Stimulated activated CD4-positive, alpha-beta T cell treated with anti-CD3 and anti-CD28 coated beads, TNF-alpha, amount 100 ng/mL, for 4 hours (primary cell): ENCODE measurements at regions not wholly inside any gene's neighbourhood (a gene's known extent, or its start where the extent isn't known, plus 50 kb on each side); places are given as distances from the start of the nearest gene placed in this dataset.
"Not testable (repeated sequence)": the region's sequence is repeated elsewhere in the genome, so short reads cannot be mapped to it uniquely, and the experiment has no call there.

Experiments
- DNase-seq, 3 experiments: peaks; one replicate each; pipeline ENCODE4 v3.0.0-alpha.2; 2020; ENCODE audit warnings: low read depth in 3 of 3

GRCh38 chr12:9543341-9543740, 64.4 kb downstream of the KLRB1 start:
- DNase-seq = not testable (repeated sequence)

GRCh38 chr12:9542827-9543226, 64.9 kb downstream of the KLRB1 start:
- not testable (repeated sequence) for DNase-seq

- not testable (repeated sequence) for DNase-seq
Observed at GRCh38 chr12:9515925-9516324, 91.8 kb downstream of the KLRB1 start.

- DNase-seq = not testable (repeated sequence)
Observed at GRCh38 chr12:9512695-9513094, 95.0 kb downstream of the KLRB1 start.

- not testable (repeated sequence) for DNase-seq
Observed at GRCh38 chr12:9510392-9511011, 97.2 kb downstream of the KLRB1 start.

DNA sequence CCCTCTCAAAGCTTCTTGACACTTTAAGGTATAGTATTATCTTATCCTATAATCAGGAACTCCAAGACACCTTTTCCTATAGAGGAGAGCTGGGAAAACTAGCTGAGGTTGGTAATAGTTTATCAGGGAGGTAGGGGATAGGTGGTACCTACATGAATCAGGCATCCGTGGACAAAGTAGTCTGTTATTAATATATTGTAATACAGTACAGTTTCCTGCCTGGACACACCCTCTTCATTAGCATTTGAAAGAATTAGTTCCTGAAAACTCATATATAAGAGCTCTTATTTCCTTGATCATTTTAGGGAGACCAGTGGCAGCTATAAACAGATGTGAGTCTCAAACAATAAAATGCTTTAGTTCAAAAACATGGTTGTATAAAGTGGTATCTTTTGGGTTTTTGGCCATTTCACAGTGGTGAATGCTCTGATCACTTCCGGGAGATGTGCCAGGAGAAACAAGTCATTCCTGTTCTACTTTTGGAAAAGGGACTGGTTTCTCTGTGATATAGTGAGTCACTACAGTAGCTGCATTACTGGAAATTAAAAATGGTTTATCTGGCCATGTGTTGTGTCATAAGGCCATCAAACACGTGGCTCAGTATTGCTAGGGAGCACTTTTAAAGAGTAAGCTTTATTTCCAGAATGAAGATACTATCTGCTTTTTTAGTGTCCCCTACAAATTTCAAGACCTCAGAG, 98.1 kb downstream of the KLRB1 start:
- DNase-seq = no peak

- DNase-seq = no peak
Observed at GRCh38 chr12:9506746-9507145, 101.0 kb downstream of the KLRB1 start.

DNA sequence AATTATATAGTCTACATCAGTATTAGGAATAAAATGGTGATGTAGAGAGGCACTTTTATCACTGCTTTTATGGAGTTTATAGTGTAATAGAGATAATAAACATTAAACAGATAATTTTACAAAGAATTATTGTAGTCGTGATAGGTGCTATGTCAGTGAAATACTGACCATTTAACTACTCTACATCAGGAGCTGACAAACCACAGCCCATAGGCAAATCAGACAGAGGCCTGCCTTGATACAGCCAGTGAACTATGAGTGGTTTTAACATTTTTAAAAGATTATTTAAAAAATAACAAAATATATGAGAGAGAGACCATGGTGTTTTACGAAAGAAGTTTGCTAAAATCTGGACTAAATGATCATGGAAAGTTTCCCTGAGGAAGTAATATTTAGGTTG, 104.3 kb downstream of the KLRB1 start:
- not testable (repeated sequence) for DNase-seq

DNA sequence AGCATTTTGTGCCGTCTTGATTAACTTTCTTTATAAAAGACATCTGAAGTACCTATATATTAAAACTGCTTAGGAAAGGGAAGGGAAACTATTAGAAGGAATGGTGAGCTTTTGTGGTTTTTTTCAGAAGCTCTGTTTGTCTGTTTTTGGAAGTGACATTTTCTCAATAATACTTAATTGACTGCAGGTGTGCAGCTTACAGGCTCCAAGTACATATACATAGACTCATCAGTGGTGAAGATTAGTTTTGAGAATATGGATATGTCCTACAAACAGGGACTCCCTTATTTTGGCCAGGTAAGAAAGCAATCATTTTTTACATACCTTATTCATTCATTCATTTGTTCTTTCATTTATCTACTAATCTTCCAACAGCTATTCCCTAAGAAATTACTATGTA, 104.9 kb downstream of the KLRB1 start:
- not testable (repeated sequence) for DNase-seq

GRCh38 chr12:9493325-9493724, 114.4 kb downstream of the KLRB1 start:
- DNase-seq = not testable (repeated sequence)

DNA sequence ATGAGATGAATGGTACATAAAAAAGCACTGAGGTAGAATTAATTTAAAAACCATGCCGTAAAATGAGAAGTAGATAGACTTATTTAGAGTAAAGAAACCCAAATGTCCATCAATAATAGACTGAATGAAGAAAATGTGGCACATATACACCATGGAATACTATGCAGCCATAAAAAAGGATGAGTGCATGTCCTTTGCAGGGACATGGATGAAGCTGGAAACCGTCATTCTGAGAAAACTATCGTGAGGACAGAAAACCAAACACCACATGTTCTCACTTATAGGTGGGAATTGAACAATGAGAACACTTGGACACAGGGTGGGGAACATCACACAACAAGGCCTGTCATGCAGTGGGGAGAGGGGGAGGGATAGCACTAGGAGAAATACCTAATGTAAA, 126.4 kb downstream of the KLRB1 start:
- DNase-seq = not testable (repeated sequence)

GRCh38 chr12:9474197-9474596, 133.5 kb downstream of the KLRB1 start:
- not testable (repeated sequence) for DNase-seq

DNA sequence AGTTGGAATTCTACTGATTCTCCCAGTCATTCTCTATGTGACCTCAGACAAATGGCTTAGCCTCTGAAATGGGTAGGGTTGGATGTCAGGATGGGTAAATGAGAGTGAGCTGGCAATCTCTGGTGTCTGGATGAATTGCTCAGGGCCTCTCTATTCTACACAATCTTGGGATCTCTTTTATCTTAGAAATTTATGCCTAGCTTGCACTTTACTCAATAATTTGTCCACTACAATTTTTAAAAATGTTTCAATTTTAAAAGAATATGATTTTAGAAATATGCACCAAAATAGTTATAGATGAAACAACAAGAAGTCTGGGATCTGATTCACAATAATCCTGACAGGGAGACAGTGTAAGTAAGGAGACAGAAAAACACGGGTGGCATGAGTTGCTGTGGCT, 134.1 kb downstream of the KLRB1 start:
- DNase-seq = not testable (repeated sequence)

DNA sequence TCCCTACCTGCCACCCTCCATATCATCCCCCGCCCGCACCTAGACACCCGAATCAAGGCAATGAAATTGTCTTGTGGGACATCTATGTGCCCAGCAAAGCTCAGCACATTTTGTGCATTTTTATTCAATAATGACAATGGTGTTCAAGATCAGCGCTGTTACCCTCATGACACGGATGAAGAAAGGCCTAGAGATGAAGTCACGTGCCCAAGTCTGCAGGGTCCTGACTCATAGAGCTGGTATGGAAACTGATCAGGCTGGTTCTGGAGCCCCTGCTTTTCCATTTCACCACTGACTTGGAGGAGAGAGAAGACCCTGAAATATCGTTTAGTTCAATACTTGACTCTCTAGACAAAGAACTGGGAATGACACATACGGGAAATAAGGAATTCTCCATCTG, 136.2 kb downstream of the KLRB1 start:
- not testable (repeated sequence) for DNase-seq

DNA sequence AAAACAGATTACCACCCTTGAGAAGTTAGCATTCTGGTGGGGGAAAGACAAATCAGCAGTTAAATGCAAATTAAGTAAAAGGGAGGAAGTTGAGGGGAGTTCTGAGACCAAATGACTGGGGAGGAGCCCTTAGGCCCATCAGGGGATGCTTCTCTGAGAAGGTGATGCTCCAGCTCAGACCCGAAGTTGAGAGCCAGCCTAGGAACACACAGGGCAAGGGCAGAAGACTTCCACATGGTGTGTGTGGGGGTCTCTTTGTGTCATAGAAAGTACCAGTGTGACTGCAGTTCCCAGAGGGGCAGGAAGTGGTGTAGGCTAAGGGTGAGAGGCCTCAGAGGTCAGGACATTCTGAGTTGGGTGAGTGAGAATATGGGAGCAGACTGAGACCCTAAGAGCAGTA, 137.3 kb downstream of the KLRB1 start:
- DNase-seq = not testable (repeated sequence)

- DNase-seq = not testable (repeated sequence)
Observed at GRCh38 chr12:9469956-9470355, 137.8 kb downstream of the KLRB1 start.

DNA sequence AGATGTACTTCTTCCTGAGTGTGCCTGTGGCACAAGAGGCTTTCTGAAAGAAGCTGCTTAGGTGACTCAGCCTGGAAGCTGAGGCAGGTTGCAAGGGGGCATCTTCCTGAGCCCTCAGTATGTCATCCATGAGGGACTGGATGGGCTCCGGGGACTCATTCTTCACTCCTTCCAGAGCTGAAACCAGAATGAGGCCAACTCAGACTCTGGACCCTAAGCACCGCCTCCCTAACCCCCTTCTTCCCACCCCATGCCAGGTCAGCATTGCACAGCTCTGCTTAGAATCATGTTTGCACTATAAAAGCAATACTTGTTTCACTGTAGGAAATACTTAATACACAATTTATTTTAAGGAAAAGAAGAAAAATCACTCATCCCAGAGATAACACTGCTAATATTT, 138.3 kb downstream of the KLRB1 start:
- DNase-seq = not testable (repeated sequence)

- not testable (repeated sequence) for DNase-seq
Observed at GRCh38 chr12:9468998-9469397, 138.7 kb downstream of the KLRB1 start.

GRCh38 chr12:9468144-9468543, 139.6 kb downstream of the KLRB1 start:
- not testable (repeated sequence) for DNase-seq

DNA sequence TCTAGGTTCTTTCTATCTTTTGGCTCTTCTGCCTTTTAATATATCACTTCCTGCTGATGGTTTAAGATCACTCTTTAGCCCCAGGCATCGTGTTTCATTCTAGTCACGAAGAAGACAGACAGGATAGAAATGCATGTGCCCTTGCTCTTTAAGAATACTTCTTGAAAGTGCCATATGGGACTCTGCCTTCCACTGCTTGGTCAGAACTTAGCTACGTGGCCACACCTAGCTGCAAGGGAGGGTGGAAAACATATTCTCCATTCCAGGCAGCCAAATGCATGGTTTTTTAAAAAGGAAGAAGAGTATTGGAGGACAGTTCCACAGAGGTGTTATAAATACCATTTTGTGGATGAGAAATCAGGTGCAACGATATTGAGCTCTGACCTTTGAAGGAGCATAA, 143.3 kb downstream of the KLRB1 start:
- DNase-seq = no peak

GRCh38 chr12:9455516-9455915, 152.2 kb downstream of the KLRB1 start:
- DNase-seq = not testable (repeated sequence)

GRCh38 chr12:9454021-9454420, 153.7 kb downstream of the KLRB1 start:
- DNase-seq = not testable (repeated sequence)

- not testable (repeated sequence) for DNase-seq
Observed at GRCh38 chr12:9450127-9450567, 157.6 kb downstream of the KLRB1 start.
